Activated naive CD8-positive, alpha-beta T cell treated with anti-CD3 and anti-CD28 coated beads for 36 hours (primary cell): ENCODE measurements at regions not wholly inside any gene's neighbourhood (a gene's known extent, or its start where the extent isn't known, plus 50 kb on each side); places are given as distances from the start of the nearest gene placed in this dataset.
"Not testable (repeated sequence)": the region's sequence is repeated elsewhere in the genome, so short reads cannot be mapped to it uniquely, and the experiment has no call there.

Source experiments
- DNase-seq: peaks from one replicate; pipeline ENCODE4 v3.0.0; 2021
- H3K27ac Mint-ChIP-seq: one replicate; pipeline ENCODE4 v1.8.0; 2022; ENCODE audit warnings: mild to moderate bottlenecking, moderate library complexity, mixed read lengths
- H3K27me3 Mint-ChIP-seq: one replicate; pipeline ENCODE4 v1.8.0; 2022; ENCODE audit warnings: mild to moderate bottlenecking, mixed read lengths
- H3K36me3 Mint-ChIP-seq: one replicate; pipeline ENCODE4 v1.8.0; 2021; ENCODE audit warnings: mild to moderate bottlenecking, mixed read lengths
- H3K4me1 Mint-ChIP-seq: one replicate; pipeline ENCODE4 v1.8.0; 2021; ENCODE audit warnings: mixed read lengths
- H3K4me3 Mint-ChIP-seq: one replicate; pipeline ENCODE4 v1.8.0; 2022; ENCODE audit warnings: mild to moderate bottlenecking, moderate library complexity, mixed read lengths
- H3K9me3 Mint-ChIP-seq: one replicate; pipeline ENCODE4 v1.8.0; 2022; ENCODE audit warnings: mixed read lengths

- H3K9me3 Mint-ChIP-seq = no peaks in the 10 kb centered on the region
- H3K4me1 Mint-ChIP-seq = no peaks in the 10 kb centered on the region
- no peak overlapping the region for H3K4me3 Mint-ChIP-seq
- H3K27me3 Mint-ChIP-seq = peaks cover 9% of the 10 kb centered on the region
- H3K27ac Mint-ChIP-seq = no peak overlapping the region
- H3K36me3 Mint-ChIP-seq = no peaks in the 10 kb centered on the region
- no peak for DNase-seq
Measured at GRCh38 chr5:174806729-174807128, 82.3 kb downstream of the MSX2 start.

GRCh38 chr5:174801798-174802197 is 77.4 kb downstream of the MSX2 start:
- Mint-ChIP-seq H3K4me1 (no peaks in the 10 kb centered on the region), H3K27ac (no peak overlapping the region), H3K36me3 (no peaks in the 10 kb centered on the region), H3K27me3 (peaks cover 36% of the 10 kb centered on the region), H3K9me3 (no peaks in the 10 kb centered on the region), H3K4me3 (no peak overlapping the region)
- no peak for DNase-seq

GRCh38 chr5:174800435-174800834 is 76.1 kb downstream of the MSX2 start:
- H3K4me1 Mint-ChIP-seq = no peaks in the 10 kb centered on the region
- no peaks in the 10 kb centered on the region for H3K36me3 Mint-ChIP-seq
- DNase-seq = no peak
- H3K4me3 Mint-ChIP-seq = no peak overlapping the region
- H3K9me3 Mint-ChIP-seq = no peaks in the 10 kb centered on the region
- peaks cover 45% of the 10 kb centered on the region for H3K27me3 Mint-ChIP-seq
- no peak overlapping the region for H3K27ac Mint-ChIP-seq

- Mint-ChIP-seq H3K27me3 (peaks cover 49% of the 10 kb centered on the region), H3K9me3 (no peaks in the 10 kb centered on the region), H3K27ac (no peak overlapping the region), H3K4me3 (no peak overlapping the region), H3K36me3 (no peaks in the 10 kb centered on the region), H3K4me1 (no peaks in the 10 kb centered on the region)
- no peak for DNase-seq
Measured at GRCh38 chr5:174799121-174799520, 74.7 kb downstream of the MSX2 start.

- H3K36me3 Mint-ChIP-seq = no peaks in the 10 kb centered on the region
- H3K27ac Mint-ChIP-seq = no peak overlapping the region
- H3K27me3 Mint-ChIP-seq = peaks cover 55% of the 10 kb centered on the region
- no peak for DNase-seq
- H3K4me1 Mint-ChIP-seq = peaks cover 2% of the 10 kb centered on the region
- H3K9me3 Mint-ChIP-seq = no peaks in the 10 kb centered on the region
- H3K4me3 Mint-ChIP-seq = no peak overlapping the region
Measured at GRCh38 chr5:174798551-174798951, 74.2 kb downstream of the MSX2 start.

- Mint-ChIP-seq H3K4me1 (peaks cover 2% of the 10 kb centered on the region), H3K27ac (no peak overlapping the region), H3K36me3 (no peaks in the 10 kb centered on the region), H3K9me3 (no peaks in the 10 kb centered on the region), H3K4me3 (no peak overlapping the region), H3K27me3 (peaks cover 70% of the 10 kb centered on the region)
- no peak for DNase-seq
Measured at GRCh38 chr5:174796711-174797192, 72.4 kb downstream of the MSX2 start.

GRCh38 chr5:174794931-174795672 is 70.7 kb downstream of the MSX2 start:
- H3K9me3 Mint-ChIP-seq = no peaks in the 10 kb centered on the region
- H3K4me1 Mint-ChIP-seq = peaks cover 2% of the 10 kb centered on the region
- H3K36me3 Mint-ChIP-seq = no peaks in the 10 kb centered on the region
- H3K27me3 Mint-ChIP-seq = peaks cover 70% of the 10 kb centered on the region
- H3K27ac Mint-ChIP-seq = no peak overlapping the region
- no peak for DNase-seq
- no peak overlapping the region for H3K4me3 Mint-ChIP-seq

GRCh38 chr5:174793684-174794328 is 69.4 kb downstream of the MSX2 start:
- Mint-ChIP-seq H3K9me3 (no peaks in the 10 kb centered on the region), H3K36me3 (no peaks in the 10 kb centered on the region), H3K4me3 (no peak overlapping the region), H3K4me1 (peaks cover 2% of the 10 kb centered on the region), H3K27ac (no peak overlapping the region), H3K27me3 (peaks cover 69% of the 10 kb centered on the region)
- peak; percentile 51 for DNase-seq

- no peak overlapping the region for H3K27ac Mint-ChIP-seq
- peaks cover 2% of the 10 kb centered on the region for H3K4me1 Mint-ChIP-seq
Measured at GRCh38 chr5:174793076-174793475, 68.7 kb downstream of the MSX2 start.

GRCh38 chr5:174792265-174792664 is 67.9 kb downstream of the MSX2 start:
- not testable (repeated sequence) for H3K4me1 Mint-ChIP-seq, H3K27ac Mint-ChIP-seq, DNase-seq, H3K36me3 Mint-ChIP-seq, H3K4me3 Mint-ChIP-seq, H3K9me3 Mint-ChIP-seq
- peaks cover 59% of the 10 kb centered on the region for H3K27me3 Mint-ChIP-seq

More at GRCh38 chr5:174793076-174793475, 68.7 kb downstream of the MSX2 start:
- Mint-ChIP-seq H3K9me3 (no peaks in the 10 kb centered on the region), H3K4me3 (no peak overlapping the region), H3K36me3 (no peaks in the 10 kb centered on the region), H3K27me3 (peaks cover 61% of the 10 kb centered on the region)
- DNase-seq = no peak

- Mint-ChIP-seq H3K9me3 (no peaks in the 10 kb centered on the region), H3K36me3 (no peaks in the 10 kb centered on the region), H3K27me3 (peaks cover 48% of the 10 kb centered on the region), H3K4me3 (no peak overlapping the region), H3K4me1 (peaks cover 2% of the 10 kb centered on the region), H3K27ac (no peak overlapping the region)
- DNase-seq = no peak
Measured at GRCh38 chr5:174790906-174791305, 66.5 kb downstream of the MSX2 start.

GRCh38 chr5:174789596-174789995 is 65.2 kb downstream of the MSX2 start:
- Mint-ChIP-seq H3K36me3 (peaks cover 2% of the 10 kb centered on the region), H3K4me3 (no peak overlapping the region), H3K27me3 (peaks cover 40% of the 10 kb centered on the region)

GRCh38 chr5:174785120-174785680 is 60.8 kb downstream of the MSX2 start:
- no peak for DNase-seq
- Mint-ChIP-seq H3K9me3 (peaks cover 8% of the 10 kb centered on the region), H3K27me3 (peaks cover 27% of the 10 kb centered on the region), H3K27ac (no peak overlapping the region), H3K4me3 (no peak overlapping the region), H3K4me1 (no peaks in the 10 kb centered on the region), H3K36me3 (peaks cover 2% of the 10 kb centered on the region)

More at GRCh38 chr5:174789596-174789995, 65.2 kb downstream of the MSX2 start:
- H3K4me1 Mint-ChIP-seq = peaks cover 2% of the 10 kb centered on the region
- H3K27ac Mint-ChIP-seq = no peak overlapping the region
- DNase-seq = no peak
- H3K9me3 Mint-ChIP-seq = peaks cover 5% of the 10 kb centered on the region
